Activated T-helper 9 cell treated with anti-CD3 and anti-CD28 coated beads, Interleukin-2, amount 50 U/mL, for 16 hours (primary cell): ENCODE measurements at regions not wholly inside any gene's neighbourhood (a gene's known extent, or its start where the extent isn't known, plus 50 kb on each side); places are given as distances from the start of the nearest gene placed in this dataset.
"Not testable (repeated sequence)": the region's sequence is repeated elsewhere in the genome, so short reads cannot be mapped to it uniquely, and the experiment has no call there.

Source experiments
- DNase-seq: peaks from one replicate; pipeline ENCODE4 v3.0.0-alpha.2; 2020; ENCODE audit warnings: low read depth

- no peak for DNase-seq
Observed at GRCh38 chr2:219726916-219727315, 99.5 kb downstream of the SLC4A3 start.

GRCh38 chr2:219727771-219728429, 100.5 kb downstream of the SLC4A3 start:
- DNase-seq, result no peak

- DNase-seq, result no peak
Observed at GRCh38 chr2:219728991-219729487, 101.6 kb downstream of the SLC4A3 start.

GRCh38 chr2:219731173-219731572, 103.7 kb downstream of the SLC4A3 start:
- no peak for DNase-seq

- no peak for DNase-seq
Observed at GRCh38 chr2:219733106-219733505, 105.7 kb downstream of the SLC4A3 start.

GRCh38 chr2:219733746-219734145, 106.3 kb downstream of the SLC4A3 start:
- no peak for DNase-seq

- no peak for DNase-seq
Observed at GRCh38 chr2:219736209-219736608, 108.8 kb downstream of the SLC4A3 start.

- no peak for DNase-seq
Observed at GRCh38 chr2:219737270-219737691, 109.9 kb downstream of the SLC4A3 start.

GRCh38 chr2:219739066-219739465, 111.6 kb downstream of the SLC4A3 start:
- no peak for DNase-seq

- DNase-seq, result no peak
Observed at GRCh38 chr2:219739866-219740440, 112.5 kb downstream of the SLC4A3 start.

- DNase-seq, result no peak
Observed at GRCh38 chr2:219743548-219743947, 116.1 kb downstream of the SLC4A3 start.

GRCh38 chr2:219744066-219744465, 116.6 kb downstream of the SLC4A3 start:
- DNase-seq, result no peak

- no peak for DNase-seq
Observed at GRCh38 chr2:219744600-219744999, 117.2 kb downstream of the SLC4A3 start.

GRCh38 chr2:219747637-219748036, 120.2 kb downstream of the SLC4A3 start:
- no peak for DNase-seq

GRCh38 chr2:219748671-219749570, 121.5 kb downstream of the SLC4A3 start:
- no peak for DNase-seq

- not testable (repeated sequence) for DNase-seq
Observed at GRCh38 chr2:219751121-219751520, 123.7 kb downstream of the SLC4A3 start.

GRCh38 chr2:219752726-219753125, 125.3 kb downstream of the SLC4A3 start:
- DNase-seq, result no peak

GRCh38 chr2:219758907-219759680, 131.7 kb downstream of the SLC4A3 start:
- no peak for DNase-seq

GRCh38 chr2:219759801-219760200, 132.4 kb downstream of the SLC4A3 start:
- DNase-seq, result no peak

- DNase-seq, result no peak
Observed at GRCh38 chr2:219765231-219765911, 137.9 kb downstream of the SLC4A3 start.

- DNase-seq, result no peak
Observed at GRCh38 chr2:219766658-219767057, 139.2 kb downstream of the SLC4A3 start.
